SK-N-MC (cell line): ENCODE measurements at regions not wholly inside any gene's neighbourhood (a gene's known extent, or its start where the extent isn't known, plus 50 kb on each side); places are given as distances from the start of the nearest gene placed in this dataset.
"Not testable (repeated sequence)": the region's sequence is repeated elsewhere in the genome, so short reads cannot be mapped to it uniquely, and the experiment has no call there.

Experiments used
- DNase-seq: peaks from one replicate; pipeline ENCODE4 v3.0.0-alpha.2; 2011; ENCODE audit warnings: low read depth, low spot score
- H3K27ac ChIP-seq: fragments of 200-600 bp; sonication (generic); 2 replicates; pipeline ENCODE4 v1.5.1; 2016; ENCODE audit warnings: mixed run types
- H3K36me3 ChIP-seq: fragments of 200-600 bp; sonication (generic); 2 replicates; pipeline ENCODE4 v1.6.1; 2017; ENCODE audit warnings: antibody characterized with exemption, low read length, mixed read lengths; ENCODE audit not compliant: insufficient read depth
- H3K4me3 ChIP-seq: fragments of 200-600 bp; sonication (generic); 2 replicates; pipeline ENCODE4 v1.5.1; 2016
- H3K9ac ChIP-seq: fragments of 200-600 bp; sonication (generic); 2 replicates; pipeline ENCODE4 v1.8.0; 2017; ENCODE audit warnings: mixed run types, mixed read lengths; ENCODE audit not compliant: insufficient read length
- H3K9me3 ChIP-seq: fragments of 200-600 bp; sonication (generic); 2 replicates; pipeline ENCODE4 v1.6.1; 2017; ENCODE audit warnings: low read depth, mild to moderate bottlenecking, antibody characterized with exemption, low read length, moderate library complexity, mixed read lengths
- EZH2 ChIP-seq: fragments of 200-600 bp; sonication (generic); IDR thresholded peaks from one replicate; pipeline ENCODE4 v1.6.1; 2017; ENCODE audit warnings: antibody characterized with exemption
- FOXP2 ChIP-seq: optimal IDR thresholded peaks from 2 replicates; pipeline ENCODE3; 2011; ENCODE audit warnings: mild to moderate bottlenecking, moderate library complexity; ENCODE audit not compliant: insufficient read depth; ENCODE audit errors: extremely low read length, control extremely low read depth
- POLR2AphosphoS5 ChIP-seq: IDR thresholded peaks from 2 replicates; pipeline ENCODE4 v1.6.1; 2012; ENCODE audit warnings: mild to moderate bottlenecking, low read depth, low read length, borderline replicate concordance

DNA sequence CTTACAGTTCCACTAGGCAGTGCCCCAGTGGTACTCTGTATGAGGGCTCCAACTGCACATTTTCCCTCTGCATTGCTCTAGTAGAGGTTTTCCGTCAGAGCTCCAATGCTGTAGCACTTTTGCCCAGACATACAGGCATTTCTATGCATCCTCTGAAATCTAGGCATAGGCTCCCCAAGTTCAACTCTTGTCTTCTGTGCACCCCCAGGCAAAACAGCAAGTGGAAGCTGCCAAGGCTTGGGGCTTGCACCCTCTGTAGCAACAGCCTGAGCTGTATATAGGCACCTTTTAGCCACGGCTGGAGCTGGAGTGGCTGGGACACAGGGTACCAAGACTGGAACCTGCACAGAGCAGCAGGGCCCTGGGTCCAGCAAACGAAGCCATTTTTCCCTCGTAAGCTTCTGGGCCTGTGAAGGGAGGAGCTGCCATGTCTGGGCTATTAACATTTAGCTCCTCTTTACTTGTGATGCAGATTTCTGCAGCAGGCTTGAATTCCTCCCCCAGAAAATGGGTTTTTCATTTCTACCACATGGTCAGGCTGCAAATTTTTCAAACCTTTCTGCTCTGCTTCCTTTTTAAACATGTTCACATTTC, 596.2 kb upstream of the ADGRB3 start:
- Histone ChIP-seq H3K4me3 (no peak overlapping the region), H3K9me3 (no peaks in the 10 kb centered on the region), H3K36me3 (no peaks in the 10 kb centered on the region), H3K9ac (no peak overlapping the region), H3K27ac (no peak overlapping the region)
- no peak for DNase-seq
- TF ChIP-seq POLR2AphosphoS5 (no peak), EZH2 (no peak), FOXP2 (no peak)

DNA sequence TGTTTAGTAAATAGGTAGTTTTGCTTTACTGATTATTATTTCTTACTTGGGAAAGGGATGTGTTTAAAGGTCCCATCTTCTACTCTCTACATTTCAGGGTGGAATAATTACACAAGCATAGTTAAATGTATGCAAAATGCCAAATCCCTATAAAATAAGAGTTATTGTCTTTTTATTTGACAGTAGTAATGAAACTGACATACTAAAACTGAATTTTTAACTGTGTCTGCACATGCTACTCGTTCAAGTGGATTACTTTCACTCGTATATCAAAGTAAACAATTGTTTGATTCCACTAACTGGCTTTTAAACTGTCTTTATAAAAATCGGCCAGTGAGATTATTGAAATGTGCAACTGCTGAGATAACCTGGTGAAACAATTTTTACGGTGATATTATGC, 602.9 kb upstream of the ADGRB3 start:
- TF ChIP-seq EZH2 (no peak), POLR2AphosphoS5 (peak; percentile 60; the same call in 1 of the 2 replicates), FOXP2 (no peak)
- peak; percentile 32 for DNase-seq
- Histone ChIP-seq H3K36me3 (no peaks in the 10 kb centered on the region), H3K9ac (no peak overlapping the region), H3K9me3 (no peaks in the 10 kb centered on the region), H3K4me3 (peak overlapping the region; percentile 44), H3K27ac (no peak overlapping the region)

DNA sequence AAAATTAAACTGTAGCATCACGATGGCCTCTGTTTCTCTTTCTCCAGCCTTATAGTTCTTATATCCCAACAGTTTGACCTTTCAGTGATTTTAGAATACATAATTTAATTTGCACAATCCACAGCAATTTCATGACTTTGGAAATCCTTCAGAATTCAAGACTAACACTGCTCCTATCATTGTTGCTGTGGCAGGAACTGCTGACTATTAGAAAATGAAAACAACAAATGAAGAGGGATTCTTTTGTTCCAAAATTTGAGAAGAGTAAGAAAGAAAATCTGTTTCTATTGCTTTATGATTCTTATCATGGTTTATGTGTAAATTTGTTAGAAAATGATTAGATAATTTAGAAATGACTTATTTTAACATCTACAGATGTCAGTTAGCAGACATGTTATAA, 604.0 kb upstream of the ADGRB3 start:
- Histone ChIP-seq H3K4me3 (no peak overlapping the region), H3K9ac (no peak overlapping the region), H3K27ac (no peak overlapping the region), H3K9me3 (no peaks in the 10 kb centered on the region), H3K36me3 (no peaks in the 10 kb centered on the region)
- DNase-seq: no peak
- no peak for TF ChIP-seq FOXP2

DNA sequence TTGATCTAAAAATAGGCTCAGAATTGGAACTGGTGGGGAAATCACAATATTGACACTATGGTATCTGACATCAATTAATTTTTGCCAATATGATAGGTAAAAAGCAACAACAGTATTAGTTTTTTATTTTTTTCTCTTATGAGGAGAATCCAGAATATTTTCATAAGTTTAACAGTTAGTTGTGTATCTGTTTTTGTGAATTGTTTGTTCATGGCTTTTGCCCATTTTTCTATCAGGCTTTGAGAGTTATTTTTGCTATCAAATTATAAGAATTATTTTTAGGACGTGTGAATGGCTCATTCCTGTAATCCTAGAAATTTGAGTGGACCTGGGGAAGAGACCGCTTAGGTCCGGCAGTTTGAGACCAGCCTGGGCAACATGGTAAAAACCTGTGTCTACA, 608.6 kb upstream of the ADGRB3 start:
- H3K9me3 ChIP-seq: no peaks in the 10 kb centered on the region
- no peaks in the 10 kb centered on the region for H3K36me3 ChIP-seq
- H3K27ac ChIP-seq: no peak overlapping the region
- no peak overlapping the region for H3K4me3 ChIP-seq
- no peak for DNase-seq
- no peak overlapping the region for H3K9ac ChIP-seq
- TF ChIP-seq FOXP2: no peak
- TF ChIP-seq POLR2AphosphoS5: no peak
- no peak for TF ChIP-seq EZH2

DNA sequence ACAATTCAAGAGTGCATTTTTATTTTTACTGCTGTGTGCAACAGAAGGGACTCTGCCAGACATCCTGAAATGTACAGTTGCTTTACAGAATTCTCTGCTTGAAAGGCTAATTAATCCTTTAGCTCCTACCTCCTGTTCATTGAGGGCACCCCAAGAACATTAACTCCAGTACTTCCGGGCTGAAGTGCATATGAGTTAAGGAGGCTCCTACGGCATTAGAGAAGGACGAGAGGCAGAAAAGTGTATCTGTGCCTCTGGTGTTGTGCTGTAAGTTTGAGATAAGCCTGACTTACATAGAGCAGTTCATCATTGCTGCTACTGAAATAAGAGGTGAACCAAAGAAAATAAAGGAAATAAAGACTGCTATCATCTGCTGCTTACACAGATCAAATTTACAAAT, 609.3 kb upstream of the ADGRB3 start:
- Histone ChIP-seq H3K27ac (no peak overlapping the region), H3K36me3 (no peaks in the 10 kb centered on the region), H3K4me3 (no peak overlapping the region), H3K9me3 (no peaks in the 10 kb centered on the region), H3K9ac (no peak overlapping the region)
- TF ChIP-seq FOXP2 (no peak), EZH2 (no peak), POLR2AphosphoS5 (no peak)
- DNase-seq: no peak

DNA sequence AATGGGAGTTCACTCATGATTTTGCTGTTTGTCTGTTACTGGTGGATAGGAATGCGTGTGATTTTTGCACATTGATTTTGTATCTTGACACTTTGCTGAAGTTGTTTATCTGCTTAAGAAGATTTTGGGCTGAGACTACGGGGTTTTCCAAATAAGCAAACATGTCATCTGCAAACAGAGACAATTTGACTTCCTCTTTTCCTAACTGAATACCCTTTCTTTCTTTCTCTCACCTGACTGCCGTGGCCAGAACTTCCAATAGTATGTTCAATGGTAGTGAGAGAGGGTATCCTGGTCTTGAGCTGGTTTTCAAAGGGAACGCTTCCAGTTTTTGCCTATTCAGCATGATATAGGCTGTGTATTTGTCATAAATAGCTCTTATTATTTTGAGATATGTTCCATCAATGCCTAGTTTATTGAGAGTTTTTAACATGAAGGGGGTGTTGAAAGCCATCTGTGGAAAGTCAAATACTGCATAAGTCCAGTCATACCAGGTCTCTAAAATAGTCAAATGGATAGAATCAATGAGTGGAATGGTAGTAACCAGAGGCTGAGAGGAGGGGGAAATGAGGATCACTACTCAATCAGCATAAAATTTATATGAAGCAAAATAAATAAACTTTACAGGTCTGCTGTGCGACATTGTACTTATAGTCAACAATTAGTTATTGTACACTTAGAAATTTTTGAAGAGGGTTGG, 610.4 kb upstream of the ADGRB3 start:
- Histone ChIP-seq H3K9me3 (no peaks in the 10 kb centered on the region), H3K9ac (no peak overlapping the region), H3K4me3 (no peak overlapping the region), H3K36me3 (no peaks in the 10 kb centered on the region), H3K27ac (no peak overlapping the region)
- TF ChIP-seq POLR2AphosphoS5: no peak
- no peak for DNase-seq

DNA sequence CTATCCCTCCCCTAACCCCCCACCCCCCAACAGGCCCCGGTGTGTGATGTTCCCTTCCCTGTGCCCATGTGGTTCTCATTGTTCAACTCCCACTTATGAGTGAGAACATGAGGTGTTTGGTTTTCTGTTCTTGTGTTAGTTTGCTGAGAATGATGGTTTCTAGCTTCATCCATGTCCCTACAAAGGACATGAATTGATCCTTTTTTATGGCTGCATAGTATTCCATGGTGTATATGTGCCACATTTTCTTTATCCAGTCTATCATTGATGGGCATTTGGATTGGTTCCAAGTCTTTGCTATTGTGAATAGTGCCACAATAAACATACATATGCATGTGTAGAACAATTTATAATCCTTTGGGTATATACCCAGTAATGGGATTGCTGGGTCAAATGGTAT, 612.1 kb upstream of the ADGRB3 start:
- H3K4me3 ChIP-seq, H3K9me3 ChIP-seq, H3K27ac ChIP-seq, H3K36me3 ChIP-seq, DNase-seq, H3K9ac ChIP-seq: not testable (repeated sequence)

DNA sequence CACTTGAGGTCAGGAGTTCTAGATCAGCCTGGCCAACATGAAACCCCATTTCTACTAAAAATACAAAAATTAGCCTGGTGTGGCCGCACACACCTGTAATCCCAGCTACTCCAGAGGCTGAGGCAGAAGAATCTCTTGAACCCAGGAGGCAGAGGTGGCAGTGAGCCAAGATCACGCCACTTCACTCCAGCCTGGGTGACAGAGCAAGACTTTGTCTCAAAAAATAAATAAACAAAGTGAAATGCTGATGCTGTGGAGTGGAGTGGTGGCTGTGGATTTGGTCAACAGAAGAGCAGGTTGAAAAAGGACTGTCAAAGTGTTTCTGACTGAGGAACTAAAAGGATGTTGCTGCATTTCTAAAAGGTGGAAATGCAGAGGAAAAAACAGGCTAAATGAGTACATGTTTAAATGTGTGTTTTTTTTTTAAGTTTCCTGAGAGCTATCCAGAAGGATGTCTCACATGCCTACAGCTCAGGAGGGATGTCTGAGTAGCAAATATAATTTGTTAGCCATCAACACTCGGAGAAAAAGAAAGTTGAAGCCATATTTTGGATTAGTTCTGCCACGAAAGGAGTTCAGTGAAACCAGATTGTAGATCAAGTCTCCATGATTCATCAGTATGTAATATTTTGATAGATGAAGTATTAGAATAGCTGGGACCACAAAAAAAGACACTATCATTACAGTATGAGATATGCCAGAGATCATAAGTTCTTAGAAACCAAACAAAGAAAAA, 621.1 kb upstream of the ADGRB3 start:
- Histone ChIP-seq H3K4me3 (no peak overlapping the region), H3K27ac (no peak overlapping the region)

DNA sequence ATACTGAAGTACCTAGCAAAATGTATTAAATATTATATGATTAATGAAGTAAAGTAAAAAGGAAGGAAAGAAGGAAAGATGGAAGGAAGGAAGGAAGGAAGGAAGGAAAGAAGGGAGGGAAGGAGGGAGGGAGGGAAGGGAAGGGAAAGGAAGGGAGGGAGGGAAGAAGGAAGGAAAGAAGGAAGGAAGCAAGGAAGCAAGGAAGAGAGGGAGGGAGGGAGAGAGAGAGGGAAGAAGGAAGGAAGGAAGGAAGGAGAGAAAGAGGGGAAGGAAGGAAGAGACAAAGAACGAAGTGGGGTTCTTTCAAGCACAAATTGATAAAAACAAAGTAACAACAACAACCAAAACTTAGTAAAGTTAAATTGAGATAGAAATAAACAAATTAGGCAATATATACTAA, 622.3 kb upstream of the ADGRB3 start:
- H3K9ac ChIP-seq: no peak overlapping the region
- TF ChIP-seq EZH2 (no peak), FOXP2 (no peak), POLR2AphosphoS5 (no peak)
- no peaks in the 10 kb centered on the region for H3K9me3 ChIP-seq
- no peak overlapping the region for H3K27ac ChIP-seq
- H3K36me3 ChIP-seq: no peaks in the 10 kb centered on the region
- no peak for DNase-seq
- H3K4me3 ChIP-seq: no peak overlapping the region

More for the DNA sequence above, 621.1 kb upstream of the ADGRB3 start:
- no peaks in the 10 kb centered on the region for H3K9me3 ChIP-seq
- no peak overlapping the region for H3K9ac ChIP-seq
- DNase-seq: no peak
- TF ChIP-seq POLR2AphosphoS5: no peak
- no peaks in the 10 kb centered on the region for H3K36me3 ChIP-seq
